LoVo (cell line): ENCODE measurements at regions not wholly inside any gene's neighbourhood (a gene's known extent, or its start where the extent isn't known, plus 50 kb on each side); places are given as distances from the start of the nearest gene placed in this dataset.

Source experiments
- DNase-seq: peaks from one replicate; pipeline ENCODE4 v3.0.0-alpha.2; 2016; ENCODE audit warnings: low spot score

DNA sequence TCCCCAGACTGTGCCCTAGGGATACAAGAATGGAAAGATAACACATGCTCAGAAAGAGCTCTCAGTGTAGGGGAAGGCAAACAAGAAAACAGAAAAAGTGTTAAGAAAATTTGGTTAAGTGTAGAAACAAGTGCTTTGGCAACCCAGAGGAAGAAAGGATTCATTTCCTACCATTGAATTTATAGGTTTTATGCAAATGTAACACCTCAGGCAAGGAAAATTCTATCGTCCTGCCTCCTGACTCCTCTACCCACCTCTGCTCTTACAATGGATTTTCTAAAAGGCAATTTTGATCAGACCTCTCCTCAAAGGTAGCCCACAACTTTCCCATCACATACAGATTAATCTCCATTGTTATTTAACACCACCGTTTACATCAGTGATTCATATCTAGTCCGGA is 298.7 kb downstream of the RFC3 start:
- no peak for DNase-seq

DNA sequence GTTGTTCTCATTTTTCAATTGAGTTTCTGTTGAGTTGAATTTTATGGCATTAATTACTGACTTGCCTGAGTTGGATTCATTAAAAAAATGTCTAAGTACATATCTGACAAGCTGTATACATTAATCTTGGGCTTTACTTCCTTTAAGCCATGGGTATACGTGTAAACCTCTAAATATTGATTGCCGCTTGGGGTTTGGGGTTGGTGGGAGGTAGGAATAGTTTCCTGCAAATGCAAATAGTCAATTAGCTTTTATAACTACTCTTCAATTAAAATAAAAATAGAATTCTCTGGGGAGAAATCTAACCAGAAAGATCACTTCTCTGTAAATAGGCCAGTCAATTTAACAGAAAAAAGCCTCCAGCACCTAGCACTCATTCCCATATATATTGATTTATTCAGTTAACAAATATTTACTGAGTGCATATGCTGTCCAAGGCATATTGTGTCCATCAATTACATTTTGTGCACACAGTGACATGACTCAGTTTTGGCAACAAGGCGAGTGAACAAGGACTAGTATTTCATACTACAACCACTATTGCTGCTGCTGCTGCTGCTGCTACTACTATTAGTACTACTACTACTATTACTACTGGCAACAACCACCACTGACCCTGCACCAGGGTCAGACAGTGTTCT is 306.8 kb downstream of the RFC3 start:
- no peak for DNase-seq

DNA sequence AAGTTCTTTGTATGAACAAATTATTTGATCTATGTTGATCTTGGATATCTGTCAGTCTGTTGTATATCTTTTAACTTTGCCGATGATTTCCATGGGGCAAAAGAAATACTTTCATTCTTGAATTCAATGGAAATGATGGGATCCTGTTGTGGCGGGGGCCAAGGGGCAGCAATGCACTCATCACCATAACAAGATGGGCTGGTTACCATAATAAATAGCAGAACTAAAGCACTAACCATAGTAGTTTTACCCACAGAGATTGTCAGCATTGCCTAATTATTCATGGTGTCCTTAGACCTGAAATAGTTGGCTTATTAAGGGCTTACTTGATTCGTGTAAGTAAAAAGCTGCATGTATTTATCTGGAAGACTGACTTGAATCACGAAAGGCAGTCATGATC is 309.6 kb downstream of the RFC3 start:
- no peak for DNase-seq

DNA sequence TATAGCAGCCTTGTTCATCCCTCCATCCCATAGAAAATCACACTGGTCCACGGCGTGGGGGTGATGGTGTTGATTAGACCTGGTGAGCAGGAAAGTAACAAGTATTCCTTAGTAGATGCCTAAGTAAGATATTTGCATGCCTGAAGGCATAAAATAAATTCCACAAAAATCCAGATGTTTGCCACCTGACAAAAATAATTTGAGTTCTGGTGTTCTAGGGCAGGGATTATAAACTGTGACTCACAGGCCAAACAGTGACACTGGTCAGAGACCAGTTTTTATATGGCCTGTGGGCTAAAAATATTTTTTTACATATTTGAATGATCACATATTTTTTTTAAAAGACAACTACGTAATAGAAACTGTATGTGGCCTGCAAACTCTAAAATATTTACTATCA is 310.7 kb downstream of the RFC3 start:
- no peak for DNase-seq

DNA sequence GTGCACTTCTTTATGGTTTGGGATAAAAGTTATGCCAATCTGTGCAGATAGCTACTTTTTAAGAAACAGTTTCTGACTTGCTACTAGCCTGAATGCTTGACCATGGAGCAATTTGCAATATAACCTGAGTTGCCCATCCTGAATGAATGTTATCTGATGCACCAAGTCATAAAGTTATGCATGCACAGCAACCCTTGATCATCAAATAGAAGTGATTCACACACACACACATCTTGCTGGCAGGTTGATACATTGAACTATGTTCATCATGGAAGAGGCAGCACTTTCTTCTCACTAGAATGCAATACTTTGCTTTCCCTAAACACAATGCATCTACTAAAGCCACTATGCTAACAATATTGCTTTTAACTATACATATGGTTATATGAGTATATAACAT is 311.5 kb downstream of the RFC3 start:
- no peak for DNase-seq

DNA sequence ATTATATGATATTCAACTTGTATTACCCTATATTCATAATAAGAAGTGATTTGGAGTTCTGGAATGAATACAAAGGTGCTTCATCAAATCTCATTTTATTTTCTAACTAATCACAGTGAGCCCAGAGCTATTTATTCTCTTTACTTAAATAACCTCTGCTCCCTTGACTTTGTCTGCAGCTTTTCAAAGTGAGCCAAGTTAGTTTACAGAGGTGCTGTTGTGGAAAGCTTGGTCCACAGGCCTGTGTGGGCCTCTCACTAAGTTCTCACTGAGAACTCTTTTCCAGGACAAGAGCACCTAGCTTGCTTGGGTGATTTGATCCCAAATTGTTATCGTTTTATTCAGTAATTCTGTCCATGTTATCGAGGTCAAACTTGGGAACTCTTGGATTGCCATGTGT is 319.3 kb downstream of the RFC3 start:
- no peak for DNase-seq

DNA sequence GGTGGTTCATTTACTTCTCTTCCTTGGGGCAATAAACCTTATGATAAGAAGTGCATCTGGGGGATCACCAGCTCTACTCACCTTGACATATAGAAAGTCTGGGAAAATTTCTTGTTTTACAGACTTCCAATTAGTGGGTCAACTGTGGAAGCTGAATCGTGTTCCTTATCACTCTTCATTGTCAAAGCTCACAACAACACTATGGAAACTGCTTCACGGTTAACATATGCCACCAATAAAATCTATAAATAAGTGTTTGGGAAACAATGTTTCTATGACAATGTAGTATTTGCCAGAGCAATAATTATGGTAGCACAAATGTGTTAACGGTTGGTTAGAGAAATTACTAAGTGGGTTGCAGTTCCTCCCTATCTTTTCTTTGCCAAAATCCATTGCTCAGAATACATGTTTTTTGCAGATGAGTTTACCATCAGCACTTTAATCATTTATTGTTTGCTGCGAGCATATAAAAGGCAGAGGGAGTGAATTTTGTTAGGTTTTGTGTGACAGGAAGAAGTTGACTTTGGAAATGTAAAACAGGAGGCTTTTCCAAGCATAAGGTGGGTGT is 321.8 kb downstream of the RFC3 start:
- no peak for DNase-seq

DNA sequence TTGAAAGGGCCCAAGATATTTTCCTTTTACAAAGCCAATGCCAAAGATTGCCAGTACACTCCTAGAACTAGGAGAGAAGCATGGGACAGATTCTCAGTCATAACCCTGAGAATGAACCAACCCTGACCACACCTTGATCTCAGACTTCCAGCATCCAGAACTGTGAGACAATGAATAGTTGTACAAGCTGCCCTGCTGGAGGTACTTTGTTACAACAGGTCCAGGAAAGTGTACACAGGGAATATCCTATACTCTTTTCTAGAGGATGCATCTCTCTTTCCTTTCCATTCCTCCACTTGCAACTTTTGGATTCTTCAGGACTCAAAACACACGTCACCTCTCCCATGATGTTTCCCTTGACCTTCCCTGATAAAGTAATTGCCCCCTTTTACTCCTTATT is 325.7 kb downstream of the RFC3 start:
- DNase-seq: no peak

DNA sequence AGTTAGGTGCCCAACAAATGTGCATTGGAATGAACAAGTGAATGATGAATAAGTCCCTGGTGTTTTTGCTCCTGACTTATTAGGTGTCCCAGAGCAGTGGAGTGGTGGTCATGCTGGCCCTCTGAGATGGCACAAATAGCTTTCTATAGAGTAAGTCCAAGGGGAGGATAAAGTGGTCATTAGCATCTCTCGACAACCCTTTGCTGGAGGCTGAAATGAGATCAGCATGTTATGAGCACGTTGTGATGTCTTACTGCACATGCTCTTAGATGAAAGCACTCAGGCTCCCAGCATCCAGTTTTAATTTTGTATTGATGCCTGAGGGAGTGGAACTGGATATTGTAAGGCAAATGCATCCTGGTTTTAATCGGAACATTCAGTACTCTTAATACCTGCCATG is 326.2 kb downstream of the RFC3 start:
- no peak for DNase-seq

DNA sequence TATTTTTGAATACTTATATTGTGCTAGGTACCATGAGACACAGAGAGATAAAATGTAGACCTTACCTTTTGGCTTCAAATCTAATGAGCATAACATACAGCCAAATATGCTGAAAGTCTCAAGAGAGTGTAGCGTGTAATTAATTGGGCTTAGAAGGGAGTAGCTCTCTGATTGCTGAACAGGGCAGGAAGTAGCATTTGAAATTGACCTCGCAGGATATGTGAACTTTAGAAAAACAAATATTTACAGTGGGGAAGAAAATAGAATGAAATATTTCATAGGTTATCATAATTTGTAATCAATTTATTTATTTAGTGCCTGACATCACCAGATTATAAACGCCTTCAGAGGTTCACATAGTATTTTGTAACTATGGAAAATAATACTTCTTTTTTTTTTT is 327.1 kb downstream of the RFC3 start:
- DNase-seq: no peak

DNA sequence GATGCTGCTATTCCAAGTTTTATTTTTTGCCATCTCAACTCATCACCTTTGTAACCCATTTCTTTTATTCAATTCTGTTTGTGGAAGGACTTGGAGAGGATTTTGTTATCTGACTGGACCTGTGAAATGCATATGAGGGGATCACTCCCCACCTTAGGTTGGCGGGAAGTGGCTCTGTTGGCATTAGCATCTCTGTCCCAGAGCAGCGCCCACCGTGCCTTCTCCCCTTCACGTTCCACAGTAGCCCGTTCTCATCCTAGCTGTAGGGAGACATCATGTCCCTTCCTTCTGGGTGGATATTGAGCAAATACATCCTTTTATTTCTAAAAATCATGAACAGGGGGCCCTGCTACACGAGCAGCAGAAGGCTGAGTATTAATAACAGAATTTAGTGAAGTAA is 330.4 kb downstream of the RFC3 start:
- no peak for DNase-seq

DNA sequence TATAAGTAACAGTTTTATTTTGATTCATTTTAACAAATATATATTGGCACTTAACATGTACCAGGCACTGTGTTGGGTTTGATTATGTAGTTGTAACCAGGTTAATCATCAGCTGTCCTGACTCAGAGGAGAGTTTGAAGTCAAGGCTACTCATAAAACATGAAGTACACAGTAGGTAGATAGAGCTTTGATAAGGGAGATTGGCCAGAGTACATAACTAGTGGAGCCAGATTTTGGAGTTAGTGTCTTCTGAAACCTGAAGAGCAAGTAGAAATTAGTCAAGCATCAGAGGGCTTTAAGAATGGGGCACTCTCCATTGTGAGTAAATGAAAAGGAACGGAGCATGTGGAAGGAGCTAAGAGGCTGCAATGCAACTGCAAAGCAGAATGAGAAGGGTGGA is 333.9 kb downstream of the RFC3 start:
- no peak for DNase-seq

DNA sequence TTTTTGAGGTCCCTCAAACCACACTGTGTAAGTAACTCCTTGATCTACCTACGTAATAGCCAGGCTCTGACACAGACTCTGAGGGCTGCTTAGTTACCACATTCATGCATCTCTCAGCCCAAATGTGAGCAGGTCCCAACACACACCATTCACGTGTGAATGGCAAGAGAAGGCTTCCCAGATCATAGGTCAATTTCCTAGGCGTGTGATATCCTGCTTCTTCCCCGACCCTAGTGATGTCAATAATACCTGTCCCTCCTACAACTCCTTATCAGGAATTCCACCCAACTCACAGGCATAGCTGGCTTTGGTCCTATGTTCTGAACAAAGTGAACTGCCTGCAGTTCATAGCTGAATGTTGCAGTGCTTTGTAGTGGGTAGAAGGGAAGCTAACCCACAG is 334.5 kb downstream of the RFC3 start:
- DNase-seq: no peak

DNA sequence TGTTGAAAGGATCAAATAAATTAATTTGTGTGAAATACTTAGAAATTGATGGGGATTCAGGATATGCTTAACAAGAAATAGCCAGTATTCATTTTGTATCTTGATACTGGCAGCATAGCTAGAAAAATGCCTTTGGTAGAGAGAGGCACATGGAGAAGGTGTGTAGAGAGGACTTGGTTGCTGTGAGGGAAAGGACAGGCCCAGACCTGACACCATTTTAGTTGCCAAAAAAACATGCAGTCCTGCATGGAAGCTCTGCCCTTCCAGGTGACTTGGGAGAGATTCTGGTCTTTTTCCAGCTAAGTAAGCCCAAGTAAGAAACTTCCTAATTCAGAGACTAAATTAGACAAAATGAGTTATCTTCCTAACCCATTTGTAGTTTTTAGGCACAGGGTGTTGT is 335.0 kb downstream of the RFC3 start:
- DNase-seq: no peak

DNA sequence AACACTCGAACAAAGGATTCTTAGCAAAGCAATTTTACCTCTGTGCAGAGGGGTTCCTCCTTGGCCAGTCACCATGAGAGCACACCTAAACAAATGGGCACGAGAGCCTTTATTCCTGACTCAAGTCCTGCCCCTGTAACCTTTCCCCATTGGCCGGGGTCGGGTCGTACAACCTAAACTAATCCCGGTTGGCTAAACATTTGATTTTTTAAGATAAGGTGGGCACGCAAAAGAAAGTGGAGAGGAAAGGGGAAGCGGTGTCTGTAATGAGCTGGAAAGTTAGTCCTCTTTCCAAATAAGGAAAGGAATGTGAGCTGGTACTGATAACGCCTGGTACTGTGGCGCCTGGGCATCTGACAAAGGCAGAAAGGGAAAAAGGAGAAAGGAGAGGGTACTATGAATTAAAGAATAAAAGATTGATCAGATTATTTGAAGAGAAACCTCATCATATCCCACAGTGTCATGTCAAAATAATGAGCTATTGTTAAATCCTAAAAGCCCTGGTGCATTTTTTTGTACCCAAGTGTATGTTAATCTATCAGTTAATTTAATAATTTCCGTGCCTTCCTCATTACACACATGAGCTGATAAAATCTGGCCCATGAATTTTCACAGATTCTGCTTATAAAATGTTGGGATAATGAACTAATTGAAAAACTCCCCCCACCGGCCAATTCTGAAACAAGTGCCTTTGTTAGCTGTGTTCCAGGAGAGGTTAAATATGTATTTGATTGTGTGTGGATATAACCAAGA is 335.7 kb downstream of the RFC3 start:
- no peak for DNase-seq

DNA sequence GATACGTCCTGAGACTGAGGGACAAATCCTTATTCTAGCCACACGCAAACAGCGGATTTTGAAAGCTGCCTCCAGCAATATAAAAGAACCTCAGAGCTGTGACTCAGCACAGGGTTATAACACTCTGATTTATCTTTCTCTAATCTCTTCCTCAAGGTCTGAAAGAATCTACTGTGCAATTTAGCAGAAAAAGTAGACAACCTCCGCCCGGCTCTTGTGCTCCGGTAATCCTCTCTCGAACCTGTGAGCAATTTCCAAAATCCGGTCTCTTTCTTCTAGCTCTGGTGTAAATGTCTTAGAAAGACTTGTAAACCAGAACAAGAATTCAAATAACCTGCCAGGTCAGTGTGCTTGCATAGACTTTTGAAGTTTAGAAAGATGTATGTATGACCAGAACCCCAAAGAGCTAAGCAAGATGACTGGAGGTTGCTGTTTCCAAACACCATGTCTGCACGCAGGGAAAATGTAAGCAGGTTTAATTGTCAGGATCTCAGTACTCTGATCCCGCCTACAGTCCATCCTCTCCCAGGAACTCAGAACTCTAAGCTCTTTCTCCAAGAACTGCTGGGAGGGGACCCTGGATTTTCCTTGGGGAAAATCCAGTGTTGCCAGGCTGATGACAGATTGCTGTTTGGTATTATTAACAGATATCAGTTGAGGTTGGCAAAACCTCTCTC is 338.1 kb downstream of the RFC3 start:
- peak; percentile 59 for DNase-seq

DNA sequence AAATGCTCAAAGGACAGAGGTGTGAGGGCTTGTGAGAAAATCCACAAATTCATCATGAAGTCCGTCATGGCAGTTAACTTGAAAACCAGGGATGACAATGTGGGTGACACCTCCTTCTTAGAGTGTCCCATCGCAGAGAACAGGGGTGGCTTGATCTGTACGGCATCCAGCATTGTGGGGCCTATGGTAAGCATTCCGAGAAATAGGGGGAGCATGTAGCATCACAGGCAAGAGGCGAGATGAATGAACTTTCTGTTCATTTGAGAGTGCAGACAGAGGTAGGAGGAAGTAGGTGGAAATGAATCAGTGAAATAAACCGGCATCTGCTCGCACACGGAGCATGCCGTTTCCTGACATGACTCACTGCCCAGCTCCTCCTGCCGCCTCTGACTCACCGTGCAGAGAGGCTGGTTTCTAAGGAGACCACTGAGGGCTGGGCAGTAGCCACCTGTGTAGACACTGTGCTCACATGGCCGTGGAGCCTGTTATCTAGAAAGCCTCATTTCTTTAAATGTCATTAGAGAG is 339.0 kb downstream of the RFC3 start:
- peak; percentile 90 for DNase-seq

DNA sequence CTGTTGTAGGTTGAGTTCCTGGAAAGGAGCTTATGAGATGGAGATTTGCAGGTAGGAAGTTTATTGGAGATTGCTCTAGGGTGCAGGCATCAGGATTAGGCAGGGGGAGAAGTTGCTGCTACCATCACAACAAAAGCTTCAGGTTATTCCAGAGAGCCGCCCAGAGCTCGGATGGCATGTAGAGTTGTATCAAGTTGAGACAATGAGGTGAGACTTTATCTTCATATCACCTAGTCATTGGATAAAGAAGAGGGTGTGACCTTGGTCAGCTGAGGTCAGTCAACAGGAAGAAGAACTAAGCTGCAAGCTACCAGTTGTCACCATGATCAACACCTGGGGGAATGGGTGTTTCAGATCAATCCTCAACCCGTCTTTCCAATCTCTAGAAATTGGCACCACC is 342.0 kb downstream of the RFC3 start:
- no peak for DNase-seq

DNA sequence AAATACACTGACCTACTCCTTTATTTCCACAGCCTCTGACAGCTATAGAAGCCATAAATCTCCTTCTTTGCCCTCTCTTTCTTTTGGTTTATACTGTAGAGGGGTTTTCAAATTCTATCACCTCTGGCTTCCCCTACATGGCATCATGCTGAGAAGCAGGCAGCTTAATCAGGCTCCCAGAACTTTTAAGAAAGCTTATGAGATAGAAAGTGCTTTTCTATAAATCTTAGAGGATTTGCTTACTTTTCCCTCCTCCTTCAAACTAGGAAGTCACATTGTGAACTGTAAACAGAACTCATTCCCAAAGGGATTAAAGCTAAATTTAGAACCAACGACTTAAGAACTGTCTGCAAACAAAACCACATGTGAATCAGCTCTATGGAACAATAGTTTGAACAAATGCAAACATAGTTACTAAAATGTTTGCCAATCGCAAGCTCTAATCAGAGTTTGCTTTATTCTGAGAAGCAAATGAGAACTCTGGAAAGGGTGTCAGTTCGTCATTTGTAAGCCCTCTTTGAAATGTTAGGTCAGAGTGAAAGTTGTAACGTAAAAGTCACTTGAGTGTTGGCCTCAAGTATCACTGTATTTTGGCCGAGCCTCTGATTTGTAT is 344.1 kb downstream of the RFC3 start:
- no peak for DNase-seq

DNA sequence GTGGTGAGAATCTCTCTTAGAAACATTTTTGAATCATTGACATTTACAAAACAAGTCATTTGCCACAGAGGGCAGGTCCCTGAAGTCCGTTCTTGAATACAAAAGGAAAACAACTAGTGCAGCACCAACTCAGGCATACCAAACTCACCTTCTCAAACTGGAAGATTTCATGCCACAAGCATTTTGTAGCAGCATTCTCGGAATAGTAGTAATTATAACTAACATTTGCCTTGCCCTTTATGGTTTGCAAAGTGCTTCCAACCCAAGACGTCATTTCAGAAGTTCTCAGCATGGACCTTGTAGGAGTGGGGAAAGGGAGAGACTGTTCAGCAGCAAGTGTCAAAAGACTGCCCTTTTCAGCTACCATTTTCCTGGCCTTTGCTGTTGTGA is 344.6 kb downstream of the RFC3 start:
- no peak for DNase-seq

DNA sequence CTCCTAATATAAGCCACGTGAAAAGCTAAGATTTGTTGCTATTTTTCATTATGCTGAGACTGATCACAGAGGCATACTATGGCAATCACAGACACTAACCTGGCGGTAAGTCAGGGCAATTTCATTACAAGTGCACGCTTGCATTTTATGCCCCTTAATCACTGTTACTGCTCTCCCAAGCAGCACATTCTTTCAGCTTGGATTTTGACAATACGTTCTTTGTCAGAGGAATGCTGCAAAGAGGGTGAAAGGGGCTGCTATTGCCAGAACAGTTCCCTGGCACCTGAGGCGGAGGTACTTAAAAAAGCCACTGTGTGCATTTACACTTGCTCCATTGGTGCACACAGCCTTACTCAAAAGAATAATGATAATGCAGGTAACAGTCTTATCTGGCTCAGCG is 346.6 kb downstream of the RFC3 start:
- no peak for DNase-seq

DNA sequence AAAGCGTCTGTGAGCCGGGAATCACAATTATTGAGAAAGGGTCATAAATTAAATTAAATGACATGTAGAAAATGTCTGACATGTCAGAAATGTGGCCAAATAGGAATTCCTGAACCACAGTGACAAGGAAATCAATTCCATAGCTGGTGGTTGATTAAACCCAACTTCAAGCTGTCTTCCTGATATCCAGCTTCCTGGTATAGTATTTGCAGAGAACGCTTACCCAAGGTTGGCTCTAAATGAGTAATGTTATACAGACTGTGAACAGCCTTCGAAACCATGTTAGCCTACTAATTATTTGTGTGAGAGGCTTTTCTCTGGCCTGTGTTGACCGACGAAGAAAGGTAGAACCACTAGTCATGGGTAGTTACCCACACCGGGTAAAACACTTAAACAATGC is 347.2 kb downstream of the RFC3 start:
- no peak for DNase-seq

DNA sequence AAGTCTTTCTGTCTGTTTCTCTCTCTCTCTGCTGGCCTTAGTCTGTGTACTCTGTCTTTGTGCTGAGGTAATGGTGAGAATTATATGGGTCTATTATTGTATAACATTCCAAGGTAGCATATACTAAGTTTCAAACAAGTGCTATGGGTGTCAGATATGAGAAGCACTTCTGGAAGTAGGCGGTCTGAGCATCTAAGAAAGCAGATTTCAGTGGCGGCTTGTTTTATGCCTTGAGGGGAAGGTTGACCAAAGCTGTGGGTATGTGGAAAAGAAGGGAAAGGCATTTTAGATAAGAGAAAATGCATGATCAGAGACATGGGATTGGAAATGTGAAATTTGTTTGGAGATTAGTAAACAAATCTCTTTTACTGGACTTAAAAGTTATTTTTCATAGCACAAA is 348.5 kb downstream of the RFC3 start:
- no peak for DNase-seq
